NCI-H1694 (cell line): ENCODE measurements at regions not wholly inside any gene's neighbourhood (a gene's known extent, or its start where the extent isn't known, plus 50 kb on each side); places are given as distances from the start of the nearest gene placed in this dataset.
"Not testable (repeated sequence)": the region's sequence is repeated elsewhere in the genome, so short reads cannot be mapped to it uniquely, and the experiment has no call there.

ENCODE experiments used
- DNase-seq: peaks from one replicate; lab custom pipeline; 2025; lab: John Stamatoyannopoulos, UW

DNA sequence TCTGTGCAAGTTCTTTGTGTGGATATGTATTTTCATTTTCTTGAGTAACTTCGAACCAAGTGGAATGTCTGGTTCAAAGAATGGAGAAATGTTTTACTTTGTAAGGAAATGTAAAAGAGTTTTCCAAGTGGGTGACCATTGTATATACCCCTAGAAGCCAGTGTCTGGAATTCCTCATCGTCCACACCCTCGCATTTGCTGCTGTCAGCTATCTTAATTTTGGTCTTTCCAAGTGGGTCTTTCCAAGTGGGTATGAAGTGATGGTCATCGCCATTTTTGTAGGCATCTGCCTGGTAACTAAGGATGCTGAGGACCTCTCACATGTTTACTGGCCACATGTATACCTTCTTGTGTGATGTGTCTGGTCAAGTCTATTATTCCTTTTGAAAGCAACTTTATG, 547.5 kb downstream of the TBC1D22A start:
- no peak for DNase-seq

DNA sequence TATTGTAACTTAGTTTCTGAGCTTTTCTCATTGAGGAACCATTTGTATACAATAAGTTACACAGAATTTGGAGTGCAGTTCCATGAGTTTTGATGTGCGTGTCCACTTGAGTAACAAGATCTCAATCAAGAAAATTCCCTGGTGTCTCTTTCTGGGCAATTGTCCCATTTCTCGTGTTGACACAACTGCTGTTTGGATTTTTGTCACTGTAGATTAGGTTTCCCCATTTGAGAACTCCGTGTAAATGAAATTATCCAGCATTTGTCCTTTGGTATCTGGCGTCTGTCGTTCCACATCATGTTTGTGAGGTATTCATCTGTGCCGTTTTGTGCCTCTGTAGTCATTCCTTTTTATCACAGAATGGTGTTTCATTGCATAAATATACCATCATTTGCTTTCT, 547.0 kb downstream of the TBC1D22A start:
- no peak for DNase-seq

- DNase-seq: no peak
Measured at GRCh38 chr22:47308886-47309285, 546.4 kb downstream of the TBC1D22A start.

- DNase-seq: no peak
Measured at GRCh38 chr22:47307822-47308221, 545.4 kb downstream of the TBC1D22A start.

GRCh38 chr22:47307326-47307725, 544.9 kb downstream of the TBC1D22A start:
- DNase-seq: no peak

GRCh38 chr22:47304854-47305253, 542.4 kb downstream of the TBC1D22A start:
- no peak for DNase-seq

DNA sequence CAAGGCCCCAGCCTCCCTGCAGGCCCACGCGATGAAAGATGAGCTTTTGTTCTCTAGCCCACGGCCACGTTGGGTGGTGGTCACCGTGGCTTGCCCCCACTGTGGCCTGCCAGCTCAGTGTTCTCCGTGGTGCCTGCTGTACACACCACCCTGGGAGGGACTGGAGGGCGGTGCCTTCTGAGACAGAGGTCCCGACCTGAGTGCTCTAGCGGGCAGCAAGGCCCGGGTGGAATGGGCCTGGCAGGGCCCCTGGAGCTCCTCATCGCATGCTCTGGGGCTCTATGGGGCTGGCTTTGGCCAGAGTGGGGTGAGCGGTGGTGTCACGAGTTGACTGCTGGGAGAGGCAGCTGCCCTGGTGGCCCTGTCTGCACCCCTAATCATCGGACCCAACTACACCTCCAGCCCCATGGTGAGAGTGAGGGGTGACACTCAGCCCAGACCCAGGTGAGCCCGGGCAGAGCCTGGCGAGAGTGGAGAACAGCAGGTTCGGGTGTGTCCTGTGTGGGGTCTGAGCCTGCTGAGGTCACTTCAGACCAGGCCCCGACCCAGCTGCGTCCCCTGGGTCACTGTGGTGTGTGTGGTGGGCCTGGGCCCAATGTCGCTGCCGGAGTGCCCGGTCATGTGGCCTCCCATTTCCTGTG, 541.9 kb downstream of the TBC1D22A start:
- no peak for DNase-seq

- no peak for DNase-seq
Measured at GRCh38 chr22:47303161-47303890, 540.9 kb downstream of the TBC1D22A start.

DNA sequence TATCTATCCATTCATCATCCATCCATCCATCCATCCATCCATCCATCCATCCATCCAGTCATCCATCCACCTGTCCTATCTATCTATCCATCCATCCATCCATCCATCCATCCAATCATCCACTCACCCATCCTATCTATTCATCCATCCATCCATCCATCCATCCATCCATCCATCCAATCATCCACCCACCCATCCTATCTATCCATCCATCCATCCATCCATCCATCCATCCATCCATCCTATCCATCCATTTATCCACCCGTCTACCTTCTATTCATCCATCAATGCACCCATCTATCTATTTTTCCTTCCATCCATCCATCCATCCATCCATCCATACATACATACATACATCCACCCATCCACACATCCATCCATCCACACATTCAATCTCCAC, 540.1 kb downstream of the TBC1D22A start:
- not testable (repeated sequence) for DNase-seq

- no peak for DNase-seq
Measured at GRCh38 chr22:47301820-47302475, 539.5 kb downstream of the TBC1D22A start.

DNA sequence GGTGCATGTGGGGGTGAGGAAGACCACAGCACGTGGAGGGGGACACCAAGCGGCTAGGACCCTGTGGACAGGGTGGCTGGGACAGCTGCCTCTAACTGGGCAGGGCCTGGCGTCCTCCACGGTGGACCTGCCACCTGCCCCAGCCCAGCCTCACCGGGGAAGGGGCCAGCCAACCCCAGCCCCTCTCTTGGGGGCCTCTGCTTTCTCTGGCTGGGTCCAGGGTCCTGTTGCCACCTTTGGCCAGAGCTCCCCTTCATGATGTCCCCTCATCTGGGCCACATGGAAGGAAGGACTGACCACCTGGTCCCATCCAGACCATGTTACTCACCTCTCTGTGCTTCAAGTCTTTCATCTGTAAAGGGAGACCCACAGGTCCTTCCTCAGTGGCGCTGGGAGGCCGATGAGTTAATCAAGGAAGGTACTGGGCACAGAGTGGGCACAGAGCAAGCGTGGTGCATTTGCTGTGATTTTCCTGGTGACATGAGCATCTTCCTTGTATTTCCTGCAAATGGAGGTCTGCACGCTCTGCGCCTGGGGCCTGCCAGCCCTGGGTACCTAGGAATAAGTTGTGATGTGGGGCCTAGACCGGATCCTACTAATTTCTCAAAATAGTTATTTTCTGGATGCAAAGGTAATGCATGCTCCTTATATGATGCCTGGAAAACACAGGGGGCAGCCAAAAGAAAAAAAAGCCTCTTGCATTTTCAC, 538.4 kb downstream of the TBC1D22A start:
- no peak for DNase-seq

DNA sequence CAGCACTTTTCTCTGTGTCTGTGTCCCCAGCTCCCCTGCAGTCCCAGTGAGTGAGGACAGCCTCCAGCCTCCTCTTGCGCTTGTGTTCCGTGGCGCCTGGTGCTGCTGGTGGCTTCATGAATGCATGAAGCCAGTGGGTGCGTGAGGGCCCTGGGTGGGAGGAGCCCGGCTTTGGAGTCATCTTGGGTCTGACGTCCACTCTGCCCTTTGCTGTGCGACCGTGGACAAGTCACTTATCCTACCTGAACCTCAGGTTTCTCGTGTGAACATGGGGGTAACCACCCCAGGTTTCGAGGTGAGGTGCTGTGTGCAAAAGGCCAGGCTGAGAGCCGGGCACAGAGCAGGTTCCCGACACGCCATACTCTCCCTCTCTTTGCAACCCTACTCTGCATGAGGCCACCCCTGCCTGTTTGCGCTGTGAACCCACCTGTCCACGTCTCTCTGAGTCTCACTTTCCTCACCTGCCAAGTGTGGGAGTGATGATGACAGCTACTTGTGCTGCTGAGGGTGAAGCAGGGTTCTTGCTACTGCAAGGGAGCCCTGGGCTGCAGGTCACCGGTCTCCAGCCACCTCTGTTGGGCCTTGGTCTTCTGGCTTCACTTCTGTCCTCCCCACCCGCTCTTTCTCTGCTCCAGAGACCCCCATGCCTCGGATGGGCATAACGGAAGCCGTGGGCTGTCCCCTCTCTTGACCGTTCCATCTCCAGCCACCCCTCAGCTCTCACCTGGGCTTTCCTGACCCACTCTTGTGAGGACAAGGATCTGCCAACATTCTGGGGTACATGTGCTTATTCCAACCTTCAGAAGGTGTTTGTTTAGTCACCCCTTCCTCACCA, 537.6 kb downstream of the TBC1D22A start:
- no peak for DNase-seq

DNA sequence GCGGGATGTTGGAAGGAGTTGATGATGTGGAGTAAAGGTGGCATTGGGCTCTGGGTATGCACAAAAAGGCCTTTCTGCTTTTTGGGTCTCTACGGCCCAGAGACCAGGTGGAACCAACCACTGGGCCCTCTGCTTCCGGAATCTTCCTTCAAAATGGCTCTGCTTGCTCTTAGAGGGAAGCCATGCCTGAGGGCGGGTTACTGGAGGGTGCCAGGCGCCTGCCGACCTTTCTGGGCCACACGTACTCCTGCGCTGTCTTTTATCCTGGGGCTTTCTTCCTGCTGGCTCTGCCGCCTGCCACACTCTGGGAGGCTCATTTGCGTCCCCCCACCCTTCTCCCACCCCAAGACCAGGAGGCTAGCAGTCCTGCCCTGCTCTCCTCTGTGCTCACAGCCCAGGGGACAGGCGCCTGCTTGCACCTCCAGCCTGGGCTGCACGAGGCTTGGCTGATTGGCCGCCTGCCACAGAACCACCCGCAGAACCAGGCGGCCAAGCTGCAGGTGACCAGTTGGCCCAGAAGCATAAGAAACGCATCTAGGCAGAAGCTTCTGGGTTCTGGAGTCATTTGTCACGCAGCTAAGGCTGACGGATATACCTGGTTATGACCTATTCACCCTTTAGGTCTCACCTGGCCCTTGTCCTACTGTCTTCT, 536.9 kb downstream of the TBC1D22A start:
- no peak for DNase-seq

DNA sequence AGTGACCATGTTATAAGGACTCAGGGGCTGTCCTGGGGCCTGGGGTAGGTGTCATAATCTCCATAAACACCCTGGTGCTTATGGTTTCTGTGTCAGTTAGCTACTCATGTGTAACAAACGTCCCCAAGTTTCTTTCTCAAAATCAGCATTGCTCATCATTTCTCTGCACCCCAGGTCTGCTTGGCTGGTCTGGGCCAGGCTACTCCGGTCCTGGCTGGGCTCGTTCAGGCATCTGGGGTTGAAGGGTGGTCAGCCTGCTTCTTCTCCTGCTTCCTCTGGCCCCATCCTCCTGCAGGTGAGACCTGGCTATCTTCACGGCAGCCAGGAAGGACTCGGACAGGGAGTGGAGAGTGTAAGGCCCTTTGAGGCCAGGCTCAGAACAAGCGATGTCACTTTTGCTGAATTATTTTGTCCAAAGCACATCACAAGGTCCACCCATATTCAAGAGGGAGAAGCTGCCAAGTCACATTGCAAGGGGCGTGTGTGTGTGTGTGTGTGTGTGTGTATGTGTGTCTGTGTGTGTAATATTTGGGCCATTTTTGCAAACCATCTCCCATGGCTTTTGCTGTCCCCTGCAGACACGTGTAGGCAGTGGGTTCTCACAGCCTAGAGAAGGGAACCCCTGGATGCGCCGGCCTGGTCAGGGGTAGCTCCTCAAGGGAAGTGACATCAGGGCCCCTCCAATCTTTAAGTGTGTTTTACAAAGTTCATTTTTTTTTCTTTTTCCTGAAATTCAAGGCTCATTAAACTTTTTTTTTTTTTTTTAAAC, 535.8 kb downstream of the TBC1D22A start:
- DNase-seq: no peak

DNA sequence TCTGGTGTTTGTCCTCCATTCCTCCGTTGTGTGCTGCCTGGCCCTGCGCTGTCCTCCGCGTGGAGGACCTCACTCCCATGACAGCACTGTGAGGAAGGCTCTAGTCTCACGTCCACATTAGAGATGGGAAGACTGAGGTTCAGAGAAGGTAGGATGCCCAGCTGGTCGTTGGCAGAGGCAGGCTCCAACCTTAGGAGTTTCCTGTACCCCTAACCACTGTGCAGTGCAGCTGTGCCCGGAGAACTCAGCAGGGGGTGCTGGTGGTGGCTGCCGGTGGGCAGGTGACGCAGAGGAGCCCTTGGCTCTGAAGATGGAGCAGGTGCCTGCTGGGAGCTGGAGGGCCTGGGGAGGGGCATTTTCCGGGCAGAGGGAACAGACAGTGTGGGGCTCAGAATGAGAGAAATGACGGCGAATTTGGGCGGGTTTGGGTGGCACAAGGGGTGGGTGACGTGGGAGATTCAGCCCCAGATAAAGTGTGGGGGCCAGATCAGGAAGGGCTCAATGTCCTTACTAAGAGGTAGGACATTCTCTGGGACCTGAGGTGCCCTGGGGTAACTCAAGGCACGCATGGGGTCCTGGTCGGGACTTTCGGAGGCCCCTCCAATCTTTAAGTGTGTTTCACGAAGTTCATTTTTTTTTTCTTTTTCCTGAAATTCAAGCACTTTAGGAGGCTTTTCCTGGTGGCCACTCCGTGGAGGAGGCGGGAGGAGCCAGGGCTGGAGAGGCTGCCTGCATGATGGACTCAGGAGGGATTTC, 535.0 kb downstream of the TBC1D22A start:
- DNase-seq: no peak

DNA sequence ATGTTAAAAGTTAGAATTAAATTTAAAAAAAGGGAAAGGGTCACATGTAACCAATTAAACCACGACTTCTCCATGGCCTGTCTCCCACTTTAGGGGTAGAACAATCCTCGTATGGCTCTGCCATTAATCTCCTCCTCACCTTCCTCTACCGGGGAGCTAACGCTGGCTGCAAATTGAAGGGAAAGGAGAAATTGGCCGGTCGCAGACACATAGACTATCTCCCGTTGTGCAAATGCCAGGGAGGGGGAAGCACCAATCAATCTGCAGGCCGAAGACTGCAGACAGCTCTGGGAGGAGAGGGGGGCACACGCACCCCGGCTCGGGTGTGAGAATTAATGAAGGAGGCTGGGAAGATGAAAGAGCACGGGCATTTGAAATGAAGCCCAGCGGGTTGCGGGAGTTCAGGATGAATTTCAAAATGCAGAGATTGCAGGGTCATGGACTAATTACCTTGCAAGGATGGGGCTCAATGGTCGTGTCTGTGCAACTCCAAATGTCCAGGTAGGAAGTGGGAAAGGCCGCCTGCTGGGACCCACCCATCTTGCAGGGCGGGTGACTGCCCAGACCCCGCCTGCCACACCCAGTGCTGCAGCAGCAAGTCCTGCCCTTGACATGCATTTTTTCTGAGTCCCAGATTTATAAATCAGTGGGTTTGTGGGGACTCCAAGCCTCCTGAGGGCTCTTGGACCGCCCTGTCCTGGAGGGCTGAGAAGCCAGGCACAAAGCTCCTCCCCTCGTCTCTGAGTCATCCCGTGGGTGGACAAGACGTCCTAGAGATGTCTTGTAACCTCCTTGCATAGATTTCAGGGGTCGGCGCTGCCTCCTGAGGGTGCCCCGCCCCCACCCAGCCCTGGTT, 534.2 kb downstream of the TBC1D22A start:
- DNase-seq: no peak

DNA sequence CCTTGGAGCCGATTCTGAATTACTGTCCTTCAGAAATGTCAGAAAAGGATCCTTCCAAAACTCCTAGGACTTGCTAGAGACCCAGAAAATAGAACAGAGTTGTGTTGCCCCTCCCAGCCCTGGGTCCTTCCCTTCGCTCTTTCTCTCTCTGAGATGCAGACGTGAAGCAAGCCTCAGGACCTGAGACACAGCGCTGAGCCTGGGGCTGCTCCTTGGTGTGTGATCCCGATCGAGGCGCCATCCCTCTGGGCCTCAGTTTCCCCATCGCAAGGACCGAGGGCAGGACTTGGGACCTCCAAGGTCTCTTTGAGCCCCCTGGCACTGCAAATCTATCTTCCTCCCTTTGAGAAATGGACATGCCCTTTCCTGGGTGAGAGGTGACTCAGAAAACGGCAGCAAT, 533.5 kb downstream of the TBC1D22A start:
- no peak for DNase-seq

DNA sequence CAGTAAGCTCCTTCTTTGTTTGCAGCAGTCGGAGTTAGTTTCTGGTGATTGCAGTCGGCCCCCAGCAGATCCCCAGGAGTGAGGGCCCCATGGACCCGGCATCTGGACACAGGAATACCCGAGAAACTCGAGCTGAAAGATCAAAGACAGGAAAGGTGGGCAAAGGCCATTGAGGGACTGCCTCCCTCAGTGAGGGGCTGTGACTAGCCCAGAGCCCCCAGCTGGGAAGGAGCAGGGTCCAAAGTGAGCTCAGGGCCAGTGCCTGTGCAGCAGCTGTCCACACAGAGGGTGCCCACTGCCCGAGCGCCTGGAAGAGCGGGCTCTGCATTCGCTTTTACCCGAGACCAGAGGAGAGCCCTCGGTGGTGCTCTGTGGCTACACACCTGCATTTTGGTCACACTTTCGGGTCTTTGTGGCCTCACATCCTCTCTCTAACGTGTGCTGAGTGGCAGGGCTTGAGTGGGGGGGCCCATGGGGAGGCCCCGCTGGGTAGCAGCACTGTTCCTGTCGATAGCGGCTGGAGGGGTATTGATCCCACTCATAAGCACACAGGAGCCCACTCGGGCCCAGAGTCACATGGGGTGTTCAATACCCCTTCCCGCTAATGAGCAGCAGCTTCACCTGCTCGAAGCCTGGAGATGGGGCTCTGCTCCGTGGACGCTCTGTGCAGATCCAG, 532.9 kb downstream of the TBC1D22A start:
- no peak for DNase-seq
